ENCODE measurements at regions not wholly inside any gene's neighbourhood (a gene's known extent, or its start where the extent isn't known, plus 50 kb on each side); places are given as distances from the start of the nearest gene placed in this dataset.

DNA sequence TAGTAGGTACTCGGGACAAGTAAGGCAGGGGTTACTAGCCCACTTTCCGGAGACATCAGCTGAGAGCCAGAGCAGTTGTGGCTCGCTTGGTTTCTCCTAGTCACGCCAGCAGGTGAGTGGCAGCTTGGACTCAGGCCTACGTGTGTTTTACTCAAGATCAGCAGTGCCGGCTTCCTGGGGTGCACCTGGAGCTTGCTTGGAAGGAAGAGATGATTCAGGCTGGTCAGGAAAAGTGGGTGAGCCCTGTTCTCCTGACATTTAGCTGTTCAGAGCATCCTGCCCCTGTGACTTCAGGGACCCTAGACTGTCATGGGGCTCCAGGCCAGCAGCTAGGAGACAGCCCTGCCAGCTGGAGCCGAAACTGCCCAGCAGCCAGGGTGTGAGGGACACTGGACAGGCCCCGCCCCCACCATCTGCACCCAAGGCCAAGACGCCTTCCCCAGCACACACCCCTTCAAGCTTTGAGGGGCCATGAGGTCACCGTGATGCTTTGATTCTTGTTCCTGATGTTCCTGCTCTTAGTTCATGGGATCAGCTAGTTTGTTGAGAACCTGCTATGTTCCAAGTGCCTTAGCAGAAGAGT, 238.0 kb upstream of the CIBAR2 start:
- WGBS (ENCODE audit: insufficient coverage), result 80% methylated on average over 10 of the region's 10 CpGs
- Histone ChIP-seq H3K36me3 (ENCODE audit: control insufficient read depth, insufficient read depth, low read length) (no peaks in the 10 kb centered on the region), H3K27me3 (ENCODE audit: control insufficient read depth, insufficient read depth, low read length) (no peaks in the 10 kb centered on the region), H3K9me3 (ENCODE audit: control insufficient read depth, insufficient read depth, low read length) (peaks cover 4% of the 10 kb centered on the region), H3K27ac (ENCODE audit: low read length) (no peak overlapping the region), H3K4me3 (ENCODE audit: low read length) (no peak overlapping the region), H3K4me1 (ENCODE audit: control insufficient read depth, insufficient read depth, low read length) (no peaks in the 10 kb centered on the region)
- DNase-seq (no peak), ATAC-seq (no peak)
- TF ChIP-seq, protein P1, sequence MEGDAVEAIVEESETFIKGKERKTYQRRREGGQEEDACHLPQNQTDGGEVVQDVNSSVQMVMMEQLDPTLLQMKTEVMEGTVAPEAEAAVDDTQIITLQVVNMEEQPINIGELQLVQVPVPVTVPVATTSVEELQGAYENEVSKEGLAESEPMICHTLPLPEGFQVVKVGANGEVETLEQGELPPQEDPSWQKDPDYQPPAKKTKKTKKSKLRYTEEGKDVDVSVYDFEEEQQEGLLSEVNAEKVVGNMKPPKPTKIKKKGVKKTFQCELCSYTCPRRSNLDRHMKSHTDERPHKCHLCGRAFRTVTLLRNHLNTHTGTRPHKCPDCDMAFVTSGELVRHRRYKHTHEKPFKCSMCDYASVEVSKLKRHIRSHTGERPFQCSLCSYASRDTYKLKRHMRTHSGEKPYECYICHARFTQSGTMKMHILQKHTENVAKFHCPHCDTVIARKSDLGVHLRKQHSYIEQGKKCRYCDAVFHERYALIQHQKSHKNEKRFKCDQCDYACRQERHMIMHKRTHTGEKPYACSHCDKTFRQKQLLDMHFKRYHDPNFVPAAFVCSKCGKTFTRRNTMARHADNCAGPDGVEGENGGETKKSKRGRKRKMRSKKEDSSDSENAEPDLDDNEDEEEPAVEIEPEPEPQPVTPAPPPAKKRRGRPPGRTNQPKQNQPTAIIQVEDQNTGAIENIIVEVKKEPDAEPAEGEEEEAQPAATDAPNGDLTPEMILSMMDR (IDR thresholded peaks at IDR 0.05), result no peak
- intact Hi-C loops (cut with micrococcal nuclease), result no loop called here
- peaks cover 0 to 4% of the 10 kb centered on the region in 2 donors for H3K9me3 Mint-ChIP-seq
- no peak overlapping the region for H3K27ac Mint-ChIP-seq
- H3K4me3 Mint-ChIP-seq, result no peak overlapping the region
- peaks cover 0 to 3% of the 10 kb centered on the region in 2 donors for H3K27me3 Mint-ChIP-seq (ENCODE audit: low read depth in 2 of 2)
- no peaks in the 10 kb centered on the region for H3K4me1 Mint-ChIP-seq
- no peaks in the 10 kb centered on the region for H3K36me3 Mint-ChIP-seq

DNA sequence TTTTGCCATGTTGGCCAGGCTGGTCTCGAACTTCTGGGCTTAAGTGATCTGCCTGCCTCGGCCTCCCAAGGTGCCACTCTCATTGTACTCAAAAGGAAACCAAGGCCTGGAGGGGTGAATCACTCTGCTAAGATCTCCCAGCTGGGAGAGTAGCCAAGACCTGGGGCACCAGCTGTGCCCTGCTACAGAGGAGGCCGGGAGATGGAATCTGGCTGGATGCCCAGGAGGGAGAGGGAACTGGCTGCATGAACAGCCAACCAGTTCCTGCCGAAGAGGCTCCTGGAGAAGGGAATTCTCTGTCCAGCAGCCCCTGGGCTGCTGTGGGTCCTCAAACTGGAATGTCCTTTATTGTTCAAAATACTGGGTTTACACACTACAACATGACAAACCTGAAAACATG, 238.7 kb upstream of the CIBAR2 start:
- H3K27ac Mint-ChIP-seq, result no peak overlapping the region
- intact Hi-C loops (cut with micrococcal nuclease), result no loop called here
- Histone ChIP-seq H3K27me3 (ENCODE audit: control insufficient read depth, insufficient read depth, low read length) (no peaks in the 10 kb centered on the region), H3K4me3 (ENCODE audit: low read length) (no peak overlapping the region), H3K27ac (ENCODE audit: low read length) (no peak overlapping the region), H3K4me1 (ENCODE audit: control insufficient read depth, insufficient read depth, low read length) (no peaks in the 10 kb centered on the region), H3K36me3 (ENCODE audit: control insufficient read depth, insufficient read depth, low read length) (no peaks in the 10 kb centered on the region), H3K9me3 (ENCODE audit: control insufficient read depth, insufficient read depth, low read length) (peaks cover 4% of the 10 kb centered on the region)
- WGBS (ENCODE audit: insufficient coverage), result 60% methylated on average over 4 of the region's 4 CpGs
- no peaks in the 10 kb centered on the region for H3K4me1 Mint-ChIP-seq
- H3K9me3 Mint-ChIP-seq, result no peaks in the 10 kb centered on the region
- ATAC-seq, result no peak
- H3K27me3 Mint-ChIP-seq (ENCODE audit: low read depth in 2 of 2), result no peaks in the 10 kb centered on the region
- no peaks in the 10 kb centered on the region for H3K36me3 Mint-ChIP-seq
- no peak for DNase-seq
- TF ChIP-seq, protein P1 (IDR thresholded peaks at IDR 0.05), result no peak
- no peak overlapping the region for H3K4me3 Mint-ChIP-seq

DNA sequence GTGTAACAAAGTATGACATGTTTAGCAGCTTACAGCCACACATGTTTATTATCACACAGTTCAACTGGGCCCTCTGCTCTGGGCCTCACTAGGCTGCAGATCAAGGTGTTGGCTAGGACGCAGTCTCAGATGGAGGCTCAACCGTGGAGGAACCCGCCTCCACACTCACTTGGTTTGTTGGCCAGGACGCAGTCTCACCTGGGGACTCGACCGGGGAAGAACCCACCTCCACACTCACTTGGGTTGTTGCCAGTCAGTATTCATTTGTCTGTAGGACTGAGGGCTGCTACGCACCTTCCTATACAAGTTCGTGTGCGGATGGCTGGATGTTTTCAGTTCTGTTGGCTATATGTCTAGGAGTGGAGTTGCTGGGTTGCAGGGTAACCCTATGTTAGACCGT, 240.7 kb upstream of the CIBAR2 start:
- no peak overlapping the region for H3K4me3 ChIP-seq (ENCODE audit: low read length)
- no peaks in the 10 kb centered on the region for H3K27me3 ChIP-seq (ENCODE audit: control insufficient read depth, insufficient read depth, low read length)
- no peak overlapping the region for H3K27ac ChIP-seq (ENCODE audit: low read length)
- no peak for DNase-seq
- Mint-ChIP-seq H3K9me3 (no peaks in the 10 kb centered on the region), H3K4me1 (no peaks in the 10 kb centered on the region), H3K4me3 (no peak overlapping the region), H3K36me3 (no peaks in the 10 kb centered on the region), H3K27me3 (ENCODE audit: low read depth in 2 of 2) (no peaks in the 10 kb centered on the region), H3K27ac (no peak overlapping the region)
- peaks cover 4% of the 10 kb centered on the region for H3K9me3 ChIP-seq (ENCODE audit: control insufficient read depth, insufficient read depth, low read length)
- no peak for ATAC-seq
- H3K4me1 ChIP-seq (ENCODE audit: control insufficient read depth, insufficient read depth, low read length), result no peaks in the 10 kb centered on the region
- WGBS (ENCODE audit: insufficient coverage), result 94% methylated on average over 10 of the region's 10 CpGs
- H3K36me3 ChIP-seq (ENCODE audit: control insufficient read depth, insufficient read depth, low read length), result no peaks in the 10 kb centered on the region
- TF ChIP-seq, protein P1 (IDR thresholded peaks at IDR 0.05), result no peak
- intact Hi-C loops (cut with micrococcal nuclease), result no loop called here
